A549 (cell line): ENCODE measurements at regions not wholly inside any gene's neighbourhood (a gene's known extent, or its start where the extent isn't known, plus 50 kb on each side); places are given as distances from the start of the nearest gene placed in this dataset.

Source experiments
- CTCF ChIP-seq: fragments of >200 bp; sonication (Bioruptor Twin); formaldehyde crosslinking; IDR thresholded peaks from 3 replicates; pipeline ENCODE4 v1.5.1; 2016
- PBX3 ChIP-seq: IDR thresholded peaks from 2 replicates; pipeline ENCODE4 v1.6.1; 2012

- TF ChIP-seq PBX3 (no peak), CTCF (no peak)
Measured at GRCh38 chr5:91754990-91755389, 371.9 kb upstream of the ARRDC3 start.
